SK-N-SH treated with all-trans-retinoic acid at 6 μM for 48 hours (cell line): ENCODE measurements at regions not wholly inside any gene's neighbourhood (a gene's known extent, or its start where the extent isn't known, plus 50 kb on each side); places are given as distances from the start of the nearest gene placed in this dataset.

ENCODE experiments used
- CSDC2 ChIP-seq: fragments of 250-450 bp; sonication (Bioruptor Pico); IDR thresholded peaks from 2 replicates; pipeline ENCODE4 v1.5.0; 2020; ENCODE audit warnings: mild to moderate bottlenecking, moderate library complexity
- POU6F1 ChIP-seq: fragments of 250-450 bp; sonication (Bioruptor Pico); IDR thresholded peaks from 2 replicates; pipeline ENCODE4 v1.8.0; 2021; ENCODE audit warnings: low read depth, mild to moderate bottlenecking, moderate library complexity, borderline replicate concordance
- PPARA ChIP-seq: fragments of 250-450 bp; sonication (Bioruptor Pico); IDR thresholded peaks from 2 replicates; pipeline ENCODE4 v1.5.0; 2020; ENCODE audit warnings: mild to moderate bottlenecking, borderline replicate concordance
- SNAI2 ChIP-seq: fragments of 250-450 bp; sonication (Bioruptor Pico); IDR thresholded peaks from 2 replicates; pipeline ENCODE4 v1.5.0; 2020; ENCODE audit warnings: mild to moderate bottlenecking, moderate library complexity

- TF ChIP-seq PPARA (CRISPR knock-in tag): no peak
- TF ChIP-seq SNAI2 (CRISPR knock-in tag): no peak
- no peak for TF ChIP-seq POU6F1
- TF ChIP-seq CSDC2 (CRISPR knock-in tag): no peak
Observed at GRCh38 chr14:101349108-101349507, 212.2 kb upstream of the DIO3 start.
